Thyroid gland (tissue), 4 donors: ENCODE measurements at regions not wholly inside any gene's neighbourhood (a gene's known extent, or its start where the extent isn't known, plus 50 kb on each side); places are given as distances from the start of the nearest gene placed in this dataset.

Experiments used
- POLR2A ChIP-seq, 2 donors: fragments of 450-650 bp; IDR thresholded peaks; one replicate each; pipeline ENCODE4 v1.6.1; 2017; ENCODE audit warnings: antibody characterized with exemption in 2 of 2, mild to moderate bottlenecking in 2 of 2, moderate library complexity in 1 of 2
- TF ChIP-seq, protein P1 (sequence below), 6 experiments: fragments of 200-600 bp in 3 of 6; fragments of 450-650 bp in 3 of 6; sonication (generic) in 3 of 6; IDR thresholded peaks; one replicate each; pipeline ENCODE4 v1.5.1; 2016 to 2019; ENCODE audit warnings: antibody characterized with exemption in 6 of 6, mild to moderate bottlenecking in 2 of 6, inconsistent platforms in 1 of 6, moderate library complexity in 1 of 6

DNA sequence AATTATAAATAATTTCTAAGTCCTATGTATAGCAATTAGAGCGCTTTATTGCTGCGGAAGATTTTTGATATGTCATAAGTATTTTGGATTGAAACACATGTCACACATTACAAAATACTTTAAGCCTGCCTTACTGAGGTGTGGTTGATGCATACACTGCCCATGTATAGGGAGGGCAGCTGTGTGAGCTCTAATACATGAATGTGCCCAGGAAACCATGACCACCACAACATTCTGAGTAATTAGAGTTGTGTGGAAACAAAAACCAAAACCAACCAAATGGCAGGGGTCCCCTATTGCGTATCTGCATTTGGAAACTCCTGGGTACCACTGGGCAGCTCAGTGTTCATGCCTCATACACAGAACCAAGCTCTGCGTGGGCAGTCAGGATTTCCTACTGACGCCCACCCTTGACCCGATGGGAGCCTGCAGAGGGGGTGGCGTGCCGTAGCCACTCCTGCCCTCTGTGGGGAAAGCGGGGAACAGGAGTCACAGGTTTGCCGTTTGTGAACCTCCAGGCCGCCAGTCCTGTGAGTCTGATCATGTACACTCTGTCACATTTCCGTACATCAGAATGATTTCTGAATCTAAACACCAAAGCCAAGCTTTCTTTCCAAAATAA is 50.9 kb upstream of the PDE10A start:
- TF ChIP-seq, protein P1, sequence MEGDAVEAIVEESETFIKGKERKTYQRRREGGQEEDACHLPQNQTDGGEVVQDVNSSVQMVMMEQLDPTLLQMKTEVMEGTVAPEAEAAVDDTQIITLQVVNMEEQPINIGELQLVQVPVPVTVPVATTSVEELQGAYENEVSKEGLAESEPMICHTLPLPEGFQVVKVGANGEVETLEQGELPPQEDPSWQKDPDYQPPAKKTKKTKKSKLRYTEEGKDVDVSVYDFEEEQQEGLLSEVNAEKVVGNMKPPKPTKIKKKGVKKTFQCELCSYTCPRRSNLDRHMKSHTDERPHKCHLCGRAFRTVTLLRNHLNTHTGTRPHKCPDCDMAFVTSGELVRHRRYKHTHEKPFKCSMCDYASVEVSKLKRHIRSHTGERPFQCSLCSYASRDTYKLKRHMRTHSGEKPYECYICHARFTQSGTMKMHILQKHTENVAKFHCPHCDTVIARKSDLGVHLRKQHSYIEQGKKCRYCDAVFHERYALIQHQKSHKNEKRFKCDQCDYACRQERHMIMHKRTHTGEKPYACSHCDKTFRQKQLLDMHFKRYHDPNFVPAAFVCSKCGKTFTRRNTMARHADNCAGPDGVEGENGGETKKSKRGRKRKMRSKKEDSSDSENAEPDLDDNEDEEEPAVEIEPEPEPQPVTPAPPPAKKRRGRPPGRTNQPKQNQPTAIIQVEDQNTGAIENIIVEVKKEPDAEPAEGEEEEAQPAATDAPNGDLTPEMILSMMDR (IDR thresholded peaks at IDR 0.05): no peak
- no peak for TF ChIP-seq POLR2A (IDR thresholded peaks at IDR 0.05)
